ENCODE measurements at regions not wholly inside any gene's neighbourhood (a gene's known extent, or its start where the extent isn't known, plus 50 kb on each side); places are given as distances from the start of the nearest gene placed in this dataset.

GRCh38 chr6:49370518-49370917 is 92.5 kb downstream of the MMUT start:
- DNase-seq (no peak), ATAC-seq (no peak)
- Histone ChIP-seq H3K27ac (ENCODE audit: low read length) (no peak overlapping the region), H3K9me3 (ENCODE audit: control insufficient read depth, low read length) (no peaks in the 10 kb centered on the region), H3K4me3 (ENCODE audit: low read length) (no peak overlapping the region), H3K27me3 (ENCODE audit: control insufficient read depth, insufficient read depth) (no peaks in the 10 kb centered on the region), H3K4me1 (ENCODE audit: control insufficient read depth, insufficient read depth, low read length) (no peaks in the 10 kb centered on the region)
- intact Hi-C loops (cut with DNase I): no loop called here
- 45% methylated on average over 2 of the region's 2 CpGs for WGBS

DNA sequence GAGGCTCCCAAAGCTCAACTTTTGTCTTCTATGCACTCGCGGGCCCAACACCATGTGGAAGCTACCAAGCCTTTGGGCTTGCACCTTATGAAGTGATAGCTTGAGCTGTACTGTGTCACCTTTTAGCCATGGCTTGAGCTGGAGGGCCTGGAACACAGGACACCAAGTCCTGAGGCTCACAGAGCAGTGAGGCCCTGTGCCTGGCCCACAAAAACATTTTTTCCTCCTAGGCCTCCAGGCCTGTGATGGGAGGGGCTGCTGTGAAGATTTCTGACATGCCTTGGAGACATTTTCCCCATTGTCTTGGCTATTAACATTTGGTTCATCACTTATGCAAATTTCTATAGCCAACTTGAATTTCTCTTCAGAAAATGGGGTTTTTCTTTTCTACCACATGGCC is 96.5 kb downstream of the MMUT start:
- intact Hi-C loops (cut with DNase I): no loop called here
- H3K27ac ChIP-seq (ENCODE audit: low read length): no peak overlapping the region
- 90% methylated on average over 2 of the region's 2 CpGs for WGBS
- no peak for ATAC-seq
- no peaks in the 10 kb centered on the region for H3K9me3 ChIP-seq (ENCODE audit: control insufficient read depth, low read length)
- H3K4me3 ChIP-seq (ENCODE audit: low read length): no peak overlapping the region
- no peaks in the 10 kb centered on the region for H3K4me1 ChIP-seq (ENCODE audit: control insufficient read depth, insufficient read depth, low read length)
- no peaks in the 10 kb centered on the region for H3K27me3 ChIP-seq (ENCODE audit: control insufficient read depth, insufficient read depth)
- DNase-seq: no peak

DNA sequence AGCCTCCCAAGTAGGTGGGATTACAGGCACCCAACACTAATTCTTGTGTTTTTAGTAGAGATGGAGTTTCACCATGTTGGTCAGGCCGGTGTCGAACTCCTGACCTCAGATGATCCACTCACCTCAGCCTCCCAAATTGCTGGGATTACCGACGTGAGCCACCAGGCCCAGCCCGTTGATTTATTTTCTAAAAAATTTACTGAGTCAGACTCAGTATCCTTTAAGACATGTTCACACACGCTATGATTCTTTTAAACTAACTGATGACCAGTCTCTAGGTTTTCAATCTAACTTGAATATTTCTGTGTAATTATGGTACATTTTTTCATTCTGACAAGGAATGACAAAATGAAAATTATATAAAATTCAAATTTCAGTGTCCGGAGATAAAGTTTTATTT is 114.5 kb downstream of the MMUT start:
- Histone ChIP-seq H3K4me3 (ENCODE audit: low read length) (no peak overlapping the region), H3K27me3 (ENCODE audit: control insufficient read depth, insufficient read depth) (no peaks in the 10 kb centered on the region), H3K4me1 (ENCODE audit: control insufficient read depth, insufficient read depth, low read length) (no peaks in the 10 kb centered on the region), H3K9me3 (ENCODE audit: control insufficient read depth, low read length) (no peaks in the 10 kb centered on the region), H3K27ac (ENCODE audit: low read length) (no peak overlapping the region)
- intact Hi-C loops (cut with DNase I): no loop called here
- DNase-seq: no peak
- ATAC-seq: no peak
- 94% methylated on average over 7 of the region's 7 CpGs for WGBS

GRCh38 chr6:49342410-49342809 is 120.6 kb downstream of the MMUT start:
- no peak for DNase-seq
- intact Hi-C loops (cut with DNase I): no loop called here

DNA sequence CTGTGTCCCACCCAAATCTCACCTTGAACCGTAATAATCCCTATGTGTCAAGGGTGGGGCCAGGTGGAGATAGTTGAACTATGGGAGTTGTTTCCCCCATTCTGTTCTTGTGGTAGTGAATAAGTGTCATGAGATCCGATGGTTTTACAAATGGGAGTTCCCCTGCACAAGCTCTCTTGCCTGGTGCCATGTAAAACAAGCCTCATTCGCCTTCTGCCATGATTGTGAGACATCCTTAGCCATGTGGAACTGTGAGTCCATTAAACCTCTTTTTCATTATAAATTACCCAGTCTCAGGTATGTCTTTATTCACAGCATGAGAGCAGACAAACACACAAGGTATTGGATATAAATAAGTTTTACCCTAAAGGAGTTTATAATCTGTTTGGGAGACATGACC is 121.2 kb downstream of the MMUT start:
- Histone ChIP-seq H3K4me1 (ENCODE audit: control insufficient read depth, insufficient read depth, low read length) (no peaks in the 10 kb centered on the region), H3K27ac (ENCODE audit: low read length) (no peak overlapping the region), H3K9me3 (ENCODE audit: control insufficient read depth, low read length) (no peaks in the 10 kb centered on the region), H3K27me3 (ENCODE audit: control insufficient read depth, insufficient read depth) (no peaks in the 10 kb centered on the region), H3K4me3 (ENCODE audit: low read length) (no peak overlapping the region)
- intact Hi-C loops (cut with DNase I): no loop called here
- WGBS: 84% methylated on average over 3 of the region's 3 CpGs
- DNase-seq (no peak), ATAC-seq (no peak)

More at GRCh38 chr6:49342410-49342809, 120.6 kb downstream of the MMUT start:
- Histone ChIP-seq H3K27me3 (ENCODE audit: control insufficient read depth, insufficient read depth) (no peaks in the 10 kb centered on the region), H3K27ac (ENCODE audit: low read length) (no peak overlapping the region), H3K9me3 (ENCODE audit: control insufficient read depth, low read length) (no peaks in the 10 kb centered on the region), H3K4me3 (ENCODE audit: low read length) (no peak overlapping the region), H3K4me1 (ENCODE audit: control insufficient read depth, insufficient read depth, low read length) (no peaks in the 10 kb centered on the region)
- ATAC-seq: no peak
- WGBS: 76% methylated on average over 6 of the region's 6 CpGs

DNA sequence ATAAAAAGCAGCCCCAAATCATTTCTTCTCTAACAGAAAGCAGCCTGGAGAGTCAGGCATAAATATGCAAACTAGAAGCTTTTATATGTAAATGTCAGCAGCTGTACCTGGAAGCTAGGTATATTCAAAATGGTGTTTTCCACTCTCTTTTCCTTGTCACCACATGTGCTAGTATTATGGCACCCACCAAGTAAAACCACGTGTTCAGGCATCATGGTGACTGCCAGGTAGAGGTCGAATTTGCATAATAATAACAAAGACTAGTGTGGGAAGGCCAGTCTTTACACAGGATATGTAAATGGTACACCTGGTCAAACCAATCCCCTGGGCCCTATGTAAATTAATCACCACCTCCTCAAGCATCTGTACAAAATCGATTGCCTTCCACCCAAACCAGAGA is 124.0 kb downstream of the MMUT start:
- intact Hi-C loops (cut with DNase I): no loop called here
- DNase-seq (no peak), ATAC-seq (no peak)
- Histone ChIP-seq H3K27me3 (ENCODE audit: control insufficient read depth, insufficient read depth) (no peaks in the 10 kb centered on the region), H3K27ac (ENCODE audit: low read length) (no peak overlapping the region), H3K4me1 (ENCODE audit: control insufficient read depth, insufficient read depth, low read length) (no peaks in the 10 kb centered on the region), H3K4me3 (ENCODE audit: low read length) (no peak overlapping the region), H3K9me3 (ENCODE audit: control insufficient read depth, low read length) (no peaks in the 10 kb centered on the region)
- WGBS: 85% methylated on average over 3 of the region's 3 CpGs

- no peaks in the 10 kb centered on the region for H3K9me3 ChIP-seq (ENCODE audit: control insufficient read depth, low read length)
- WGBS: 39% methylated on average over 6 of the region's 6 CpGs
- no peak overlapping the region for H3K4me3 ChIP-seq (ENCODE audit: low read length)
- ATAC-seq: no peak
- intact Hi-C loops (cut with DNase I): no loop called here
- DNase-seq: no peak
- no peaks in the 10 kb centered on the region for H3K27me3 ChIP-seq (ENCODE audit: control insufficient read depth, insufficient read depth)
- H3K4me1 ChIP-seq (ENCODE audit: control insufficient read depth, insufficient read depth, low read length): no peaks in the 10 kb centered on the region
- no peak overlapping the region for H3K27ac ChIP-seq (ENCODE audit: low read length)
These were observed 126.4 kb downstream of the MMUT start for GRCh38 chr6:49336514-49337131.

DNA sequence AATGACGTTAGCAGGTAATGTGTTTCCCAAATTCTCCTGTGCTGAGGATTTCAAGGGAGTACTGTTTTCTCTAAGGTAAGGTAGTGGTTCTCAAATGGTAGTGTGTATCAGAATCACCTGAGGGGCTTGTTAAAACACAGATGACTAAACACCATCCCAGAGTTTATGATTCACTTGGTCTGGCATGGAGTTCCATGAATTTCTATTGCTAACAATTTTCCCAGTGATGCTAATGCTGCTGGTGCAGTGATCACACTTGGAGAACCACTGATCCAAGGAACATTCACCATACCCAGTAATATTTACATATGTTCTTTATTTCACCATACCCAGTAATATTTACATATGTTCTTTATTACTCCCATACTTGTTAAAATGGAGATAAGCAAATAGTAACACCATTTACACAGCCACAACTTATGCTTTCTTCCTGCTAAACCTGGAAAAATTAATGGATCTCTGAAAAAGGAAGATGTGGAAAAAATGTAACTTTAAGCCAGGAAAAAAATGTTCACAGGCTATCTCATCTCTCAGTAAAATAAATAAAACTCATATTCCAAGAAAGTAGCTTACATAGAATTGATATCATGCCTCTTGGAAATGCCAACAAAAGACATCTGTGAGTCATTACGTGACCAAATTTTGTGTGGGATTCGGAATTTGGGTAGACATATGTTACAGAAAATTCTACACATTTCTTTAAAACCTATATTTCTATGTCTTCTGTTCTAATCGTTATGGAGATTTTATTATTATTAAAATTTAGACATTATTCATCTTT is 129.5 kb downstream of the MMUT start:
- H3K9me3 ChIP-seq (ENCODE audit: control insufficient read depth, low read length): no peaks in the 10 kb centered on the region
- intact Hi-C loops (cut with DNase I): no loop called here
- H3K4me1 ChIP-seq (ENCODE audit: control insufficient read depth, insufficient read depth, low read length): no peaks in the 10 kb centered on the region
- DNase-seq: no peak
- no peak for ATAC-seq
- 80% methylated on average over 4 of the region's 4 CpGs for WGBS
- no peak overlapping the region for H3K27ac ChIP-seq (ENCODE audit: low read length)
- no peaks in the 10 kb centered on the region for H3K27me3 ChIP-seq (ENCODE audit: control insufficient read depth, insufficient read depth)
- no peak overlapping the region for H3K4me3 ChIP-seq (ENCODE audit: low read length)

DNA sequence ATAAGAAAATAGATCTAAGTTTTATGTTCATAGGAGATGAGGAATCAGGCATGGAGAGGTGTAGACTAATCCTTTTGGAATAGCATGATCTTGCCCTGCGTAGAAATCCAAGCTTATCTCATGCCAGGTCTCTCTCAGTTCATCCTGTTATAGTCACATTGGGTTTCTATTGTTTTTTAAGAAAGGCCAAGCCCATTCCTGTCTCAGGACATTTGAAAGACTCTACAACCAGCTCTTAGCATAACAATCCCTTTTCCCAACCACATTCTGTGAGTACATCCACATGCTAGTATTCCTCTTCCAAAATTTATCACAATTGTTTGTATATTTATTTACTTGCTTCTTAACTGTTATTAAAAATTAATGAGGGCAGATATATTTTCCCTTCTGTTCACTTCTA is 130.3 kb downstream of the MMUT start:
- DNase-seq: no peak
- Histone ChIP-seq H3K27ac (ENCODE audit: low read length) (no peak overlapping the region), H3K4me3 (ENCODE audit: low read length) (no peak overlapping the region), H3K4me1 (ENCODE audit: control insufficient read depth, insufficient read depth, low read length) (no peaks in the 10 kb centered on the region), H3K9me3 (ENCODE audit: control insufficient read depth, low read length) (no peaks in the 10 kb centered on the region), H3K27me3 (ENCODE audit: control insufficient read depth, insufficient read depth) (no peaks in the 10 kb centered on the region)
- intact Hi-C loops (cut with DNase I): no loop called here
- WGBS: 50% methylated on average over 1 of the region's 1 CpG
- no peak for ATAC-seq

DNA sequence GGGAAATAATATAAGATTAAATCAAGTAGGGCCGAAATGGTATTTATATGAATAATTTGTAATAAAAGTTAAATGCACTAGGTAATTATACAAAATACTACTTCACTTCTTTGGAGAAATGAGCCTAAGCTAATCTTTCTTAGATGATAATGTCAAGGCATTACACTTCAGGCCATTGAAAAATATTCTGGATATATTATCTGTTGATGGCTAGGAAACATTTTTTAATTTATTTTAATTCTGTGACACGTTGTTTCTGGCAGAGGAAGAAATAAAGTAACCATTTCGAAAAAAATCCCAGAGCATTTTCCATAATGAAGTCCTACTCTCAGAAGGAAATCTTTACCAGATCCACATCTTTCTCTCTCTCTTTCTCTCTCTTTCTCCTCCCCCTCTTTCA is 133.9 kb downstream of the MMUT start:
- DNase-seq (no peak), ATAC-seq (no peak)
- WGBS: 74% methylated on average over 3 of the region's 3 CpGs
- H3K27me3 ChIP-seq (ENCODE audit: control insufficient read depth, insufficient read depth): no peaks in the 10 kb centered on the region
- H3K4me1 ChIP-seq (ENCODE audit: control insufficient read depth, insufficient read depth, low read length): no peaks in the 10 kb centered on the region
- no peaks in the 10 kb centered on the region for H3K9me3 ChIP-seq (ENCODE audit: control insufficient read depth, low read length)
- H3K27ac ChIP-seq (ENCODE audit: low read length): no peak overlapping the region
- no peak overlapping the region for H3K4me3 ChIP-seq (ENCODE audit: low read length)
- intact Hi-C loops (cut with DNase I): no loop called here

DNA sequence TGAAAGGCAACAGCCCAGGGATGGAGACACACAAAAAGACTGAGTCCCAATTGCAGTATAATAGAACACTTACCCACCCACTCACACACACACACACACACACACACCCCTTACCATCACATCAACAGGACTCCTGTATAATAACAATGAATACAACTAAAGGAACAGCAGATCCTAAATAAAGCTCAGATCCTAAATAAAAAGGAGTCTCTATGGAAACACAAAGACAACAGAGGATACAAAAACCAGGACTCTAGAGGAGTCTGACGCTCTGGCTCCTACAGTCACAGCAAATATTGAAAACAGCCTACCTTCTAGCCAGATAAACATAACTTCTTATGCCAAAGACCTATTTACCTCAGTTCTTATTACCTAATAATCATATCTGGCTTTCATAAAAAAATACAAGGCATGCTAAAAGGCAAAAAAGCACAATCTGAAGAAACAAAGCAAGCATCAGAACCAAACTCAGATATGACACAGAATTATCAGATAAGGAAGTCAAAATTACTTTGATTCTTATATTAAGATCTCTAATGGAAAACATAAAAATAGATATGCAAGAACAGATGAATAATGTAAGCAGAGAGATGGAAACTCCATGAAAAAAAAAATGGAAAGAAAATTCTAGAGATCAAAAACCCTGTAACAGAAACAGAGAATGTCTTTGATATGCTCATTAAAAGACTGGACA is 134.9 kb downstream of the MMUT start:
- no peak for ATAC-seq

More for the DNA sequence above, 134.9 kb downstream of the MMUT start:
- no peak for DNase-seq
- intact Hi-C loops (cut with DNase I): no loop called here
- Histone ChIP-seq H3K4me1 (ENCODE audit: control insufficient read depth, insufficient read depth, low read length) (no peaks in the 10 kb centered on the region), H3K4me3 (ENCODE audit: low read length) (no peak overlapping the region), H3K27me3 (ENCODE audit: control insufficient read depth, insufficient read depth) (no peaks in the 10 kb centered on the region), H3K27ac (ENCODE audit: low read length) (no peak overlapping the region), H3K9me3 (ENCODE audit: control insufficient read depth, low read length) (no peaks in the 10 kb centered on the region)
- WGBS: 55% methylated on average over 1 of the region's 1 CpG

Measured in right cardiac atrium (tissue), 5 donors.